ENCODE measurements at regions not wholly inside any gene's neighbourhood (a gene's known extent, or its start where the extent isn't known, plus 50 kb on each side); places are given as distances from the start of the nearest gene placed in this dataset.

- DNase-seq (ENCODE audit: low read depth in 2 of 3, low spot score in 2 of 3) = no peak
Measured at GRCh38 chr5:105782501-105782900, 1888.2 kb downstream of the EFNA5 start.

- DNase-seq (ENCODE audit: low read depth in 2 of 3, low spot score in 2 of 3) = no peak
Measured at GRCh38 chr5:105773241-105773640, 1897.5 kb downstream of the EFNA5 start.

GRCh38 chr5:105767267-105767666 is 1903.5 kb downstream of the EFNA5 start:
- no peak for DNase-seq (ENCODE audit: low read depth in 2 of 3, low spot score in 2 of 3)

- no peak for DNase-seq (ENCODE audit: low read depth in 2 of 3, low spot score in 2 of 3)
Measured at GRCh38 chr5:105762728-105763127, 1908.0 kb downstream of the EFNA5 start.

GRCh38 chr5:105754056-105754455 is 1916.7 kb downstream of the EFNA5 start:
- DNase-seq (ENCODE audit: low read depth in 2 of 3, low spot score in 2 of 3) = no peak

- DNase-seq (ENCODE audit: low read depth in 2 of 3, low spot score in 2 of 3) = no peak
Measured at GRCh38 chr5:105752801-105753200, 1917.9 kb downstream of the EFNA5 start.

GRCh38 chr5:105751908-105752307 is 1918.8 kb downstream of the EFNA5 start:
- no peak for DNase-seq (ENCODE audit: low read depth in 2 of 3, low spot score in 2 of 3)

- DNase-seq (ENCODE audit: low read depth in 2 of 3, low spot score in 2 of 3) = no peak
Measured at GRCh38 chr5:105745111-105745510, 1925.6 kb downstream of the EFNA5 start.

GRCh38 chr5:105740242-105740641 is 1930.5 kb downstream of the EFNA5 start:
- no peak for DNase-seq (ENCODE audit: low read depth in 2 of 3, low spot score in 2 of 3)

GRCh38 chr5:105739732-105740131 is 1931.0 kb downstream of the EFNA5 start:
- DNase-seq (ENCODE audit: low read depth in 2 of 3, low spot score in 2 of 3) = no peak

- no peak for DNase-seq (ENCODE audit: low read depth in 2 of 3, low spot score in 2 of 3)
Measured at GRCh38 chr5:105735704-105736103, 1935.0 kb downstream of the EFNA5 start.

GRCh38 chr5:105730982-105731381 is 1939.8 kb downstream of the EFNA5 start:
- no peak for DNase-seq (ENCODE audit: low read depth in 2 of 3, low spot score in 2 of 3)

- no peak for DNase-seq (ENCODE audit: low read depth in 2 of 3, low spot score in 2 of 3)
Measured at GRCh38 chr5:105726093-105726492, 1944.6 kb downstream of the EFNA5 start.

- DNase-seq (ENCODE audit: low read depth in 2 of 3, low spot score in 2 of 3) = no peak
Measured at GRCh38 chr5:105708442-105708841, 1962.3 kb downstream of the EFNA5 start.

- DNase-seq (ENCODE audit: low read depth in 2 of 3, low spot score in 2 of 3) = no peak
Measured at GRCh38 chr5:105702323-105702722, 1968.4 kb downstream of the EFNA5 start.

- no peak for DNase-seq (ENCODE audit: low read depth in 2 of 3, low spot score in 2 of 3)
Measured at GRCh38 chr5:105696440-105696839, 1974.3 kb downstream of the EFNA5 start.

- no peak for DNase-seq (ENCODE audit: low read depth in 2 of 3, low spot score in 2 of 3)
Measured at GRCh38 chr5:105695941-105696340, 1974.8 kb downstream of the EFNA5 start.

GRCh38 chr5:105689596-105689995 is 1981.1 kb downstream of the EFNA5 start:
- no peak for DNase-seq (ENCODE audit: low read depth in 2 of 3, low spot score in 2 of 3)

- no peak for DNase-seq (ENCODE audit: low read depth in 2 of 3, low spot score in 2 of 3)
Measured at GRCh38 chr5:105688227-105688792, 1982.4 kb downstream of the EFNA5 start.

GRCh38 chr5:105687493-105687892 is 1983.2 kb downstream of the EFNA5 start:
- no peak for DNase-seq (ENCODE audit: low read depth in 2 of 3, low spot score in 2 of 3)

- DNase-seq (ENCODE audit: low read depth in 2 of 3, low spot score in 2 of 3) = no peak
Measured at GRCh38 chr5:105685884-105686283, 1984.9 kb downstream of the EFNA5 start.

- no peak for DNase-seq (ENCODE audit: low read depth in 2 of 3, low spot score in 2 of 3)
Measured at GRCh38 chr5:105684799-105685198, 1985.9 kb downstream of the EFNA5 start.

- no peak for DNase-seq (ENCODE audit: low read depth in 2 of 3, low spot score in 2 of 3)
Measured at GRCh38 chr5:105680858-105681475, 1989.8 kb downstream of the EFNA5 start.
